PC-9 (cell line): ENCODE measurements at regions not wholly inside any gene's neighbourhood (a gene's known extent, or its start where the extent isn't known, plus 50 kb on each side); places are given as distances from the start of the nearest gene placed in this dataset.

Experiments
- EZH2 ChIP-seq: fragments of 200-600 bp; sonication (generic); IDR thresholded peaks from 2 replicates; pipeline ENCODE4 v1.8.0; 2017; ENCODE audit warnings: antibody characterized with exemption, low read depth
- TF ChIP-seq, protein P1 (sequence below): fragments of 200-600 bp; sonication (generic); conservative IDR thresholded peaks from 2 replicates; pipeline ENCODE4 v1.6.1; 2017; ENCODE audit warnings: mixed run types, antibody characterized with exemption, mild to moderate bottlenecking, moderate library complexity

DNA sequence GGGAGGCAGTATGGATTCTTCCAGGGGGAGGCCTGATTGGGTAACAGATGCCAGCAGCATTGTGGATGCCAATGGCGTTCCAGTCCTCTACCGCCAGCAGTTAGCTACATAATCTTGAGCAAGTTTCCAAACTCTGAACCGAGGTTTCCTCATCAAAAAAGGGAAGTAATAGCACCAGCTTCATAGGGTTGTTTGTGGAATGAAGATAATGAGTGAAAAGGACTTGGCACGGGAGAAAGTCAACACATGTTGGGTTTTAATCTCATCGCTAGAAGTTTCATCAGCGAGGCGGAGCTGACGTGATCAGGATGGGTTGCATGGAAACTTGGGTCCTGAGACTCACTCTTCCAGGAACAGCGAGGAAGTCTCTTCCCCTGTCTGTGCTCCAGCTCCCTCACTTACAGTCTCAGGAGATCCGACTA, 266.7 kb downstream of the SH3BP4 start:
- no peak for TF ChIP-seq EZH2
- TF ChIP-seq, protein P1, sequence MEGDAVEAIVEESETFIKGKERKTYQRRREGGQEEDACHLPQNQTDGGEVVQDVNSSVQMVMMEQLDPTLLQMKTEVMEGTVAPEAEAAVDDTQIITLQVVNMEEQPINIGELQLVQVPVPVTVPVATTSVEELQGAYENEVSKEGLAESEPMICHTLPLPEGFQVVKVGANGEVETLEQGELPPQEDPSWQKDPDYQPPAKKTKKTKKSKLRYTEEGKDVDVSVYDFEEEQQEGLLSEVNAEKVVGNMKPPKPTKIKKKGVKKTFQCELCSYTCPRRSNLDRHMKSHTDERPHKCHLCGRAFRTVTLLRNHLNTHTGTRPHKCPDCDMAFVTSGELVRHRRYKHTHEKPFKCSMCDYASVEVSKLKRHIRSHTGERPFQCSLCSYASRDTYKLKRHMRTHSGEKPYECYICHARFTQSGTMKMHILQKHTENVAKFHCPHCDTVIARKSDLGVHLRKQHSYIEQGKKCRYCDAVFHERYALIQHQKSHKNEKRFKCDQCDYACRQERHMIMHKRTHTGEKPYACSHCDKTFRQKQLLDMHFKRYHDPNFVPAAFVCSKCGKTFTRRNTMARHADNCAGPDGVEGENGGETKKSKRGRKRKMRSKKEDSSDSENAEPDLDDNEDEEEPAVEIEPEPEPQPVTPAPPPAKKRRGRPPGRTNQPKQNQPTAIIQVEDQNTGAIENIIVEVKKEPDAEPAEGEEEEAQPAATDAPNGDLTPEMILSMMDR, result no peak
